GM21825 (cell line): ENCODE measurements at regions not wholly inside any gene's neighbourhood (a gene's known extent, or its start where the extent isn't known, plus 50 kb on each side); places are given as distances from the start of the nearest gene placed in this dataset.
A peak's percentile ranks its signal among the peaks of the same experiment; 100 is the strongest.

ENCODE experiments used
- ATAC-seq: cut with Tn5 transposase; IDR thresholded peaks from one replicate; pipeline ENCODE4 v1.9.1; 2021; ENCODE audit warnings: mild to moderate bottlenecking, moderate library complexity; ENCODE audit not compliant: unreplicated experiment

GRCh38 chr11:26134481-26135355 is 197.2 kb upstream of the ANO3 start:
- peak; percentile 61 for ATAC-seq

DNA sequence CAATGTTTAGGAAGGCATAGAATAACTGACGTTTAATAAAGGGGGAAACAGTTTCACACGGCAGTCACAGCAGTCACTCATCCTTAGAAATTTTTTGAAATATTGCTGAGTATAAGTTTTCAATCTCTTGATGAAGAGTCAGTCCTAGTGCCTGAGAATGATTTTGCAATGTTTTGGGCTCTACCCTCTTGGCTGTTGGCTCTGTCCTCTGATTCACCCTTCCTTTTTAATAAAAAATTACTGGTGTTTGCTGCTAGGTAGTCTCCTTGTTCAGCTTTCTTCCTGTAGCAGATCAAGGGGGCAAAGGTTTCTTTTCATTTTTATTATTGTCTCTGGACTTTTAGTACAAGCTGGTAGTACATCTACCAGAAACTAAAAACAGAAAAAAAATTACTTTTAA is 194.3 kb upstream of the ANO3 start:
- ATAC-seq: no peak

DNA sequence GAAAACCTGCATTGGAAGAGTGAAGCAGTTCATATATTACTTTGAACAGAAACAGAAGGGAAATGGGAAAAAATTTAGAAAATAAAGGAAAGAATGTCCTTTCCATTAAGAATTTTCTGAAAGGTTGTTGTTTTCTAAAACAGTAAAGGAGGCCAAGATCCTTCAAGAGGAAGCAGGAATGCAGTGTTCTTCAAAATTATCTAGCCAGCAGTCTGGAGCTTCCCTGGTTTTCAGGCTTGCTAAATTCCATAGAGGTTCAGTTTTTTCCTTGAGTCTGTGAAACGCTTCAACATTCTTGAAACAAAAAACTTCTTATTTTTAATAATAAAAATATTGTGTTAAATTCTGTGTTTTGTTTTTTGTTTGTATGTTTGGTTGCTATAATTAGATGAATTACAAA is 189.0 kb upstream of the ANO3 start:
- ATAC-seq: no peak

DNA sequence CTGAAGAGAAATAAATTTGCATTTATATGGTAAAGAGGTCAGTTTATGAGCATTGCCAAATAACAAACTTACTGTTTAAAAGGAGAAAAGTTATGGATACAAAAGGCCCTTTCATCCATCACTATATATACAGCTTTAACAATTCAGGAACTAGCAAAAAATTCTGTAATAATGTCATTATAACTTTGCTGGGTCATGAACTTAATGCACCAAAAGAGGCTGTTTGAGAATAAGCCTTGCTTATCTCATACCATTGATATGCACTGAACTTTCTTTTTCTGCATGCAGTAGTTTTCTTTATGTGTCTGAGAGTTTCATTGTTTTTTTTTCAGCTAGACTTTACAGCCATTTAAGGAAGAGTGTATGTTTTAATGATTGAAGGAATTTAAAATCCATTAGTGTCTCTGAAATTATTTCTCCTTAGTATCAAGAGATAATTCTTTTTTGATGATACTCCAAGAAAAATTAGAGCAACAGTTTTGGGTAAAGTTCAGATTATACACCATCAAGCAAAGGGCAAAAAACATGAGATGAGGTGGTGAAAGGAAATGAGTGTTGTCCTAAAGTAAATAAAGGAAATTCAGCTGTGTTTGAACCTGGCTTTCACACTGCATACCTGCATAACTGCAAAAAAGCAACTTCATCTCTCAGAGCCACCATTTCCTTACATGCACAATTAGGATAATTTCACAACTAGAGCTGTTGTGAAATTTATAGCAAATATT is 188.2 kb upstream of the ANO3 start:
- no peak for ATAC-seq

DNA sequence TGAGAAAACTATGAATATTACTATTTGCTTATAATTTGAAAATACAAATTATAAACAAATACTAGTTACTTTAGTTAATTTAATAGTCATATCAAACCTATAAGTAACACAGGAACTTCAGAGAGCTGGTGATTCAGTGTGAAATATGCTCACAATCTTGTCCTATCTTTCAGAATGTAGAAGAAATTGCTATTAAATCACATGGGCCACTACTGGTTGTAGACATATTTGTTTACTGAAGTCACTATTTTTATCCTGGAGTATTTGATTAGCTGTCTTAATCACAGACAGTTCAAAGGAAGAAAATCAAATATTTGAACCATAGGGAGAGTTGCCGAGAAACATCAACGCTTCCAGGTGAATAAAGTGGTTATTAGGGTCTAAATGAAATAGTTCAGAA is 187.6 kb upstream of the ANO3 start:
- no peak for ATAC-seq

- no peak for ATAC-seq
Measured at GRCh38 chr11:26144911-26145310, 187.0 kb upstream of the ANO3 start.

DNA sequence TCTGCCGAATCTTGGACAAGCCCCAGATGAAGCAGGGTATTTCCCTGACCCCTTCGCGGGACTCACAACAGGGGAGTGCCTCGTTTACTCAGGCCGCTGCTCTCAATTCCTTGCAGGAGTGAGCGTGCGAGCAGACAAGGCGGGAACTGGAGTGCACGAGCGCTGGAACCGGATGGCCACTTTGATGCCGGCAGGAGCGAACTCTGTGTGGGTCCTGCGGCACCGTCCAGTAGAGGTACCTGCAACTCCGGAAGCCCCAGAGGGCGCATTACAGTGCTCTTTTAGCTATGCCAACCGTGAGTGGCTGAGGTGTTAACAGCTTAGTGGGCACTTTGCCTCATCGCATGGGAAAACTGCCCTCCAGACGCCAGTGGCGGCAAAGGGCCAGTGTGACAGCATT is 182.3 kb upstream of the ANO3 start:
- ATAC-seq: no peak

- ATAC-seq: no peak
Measured at GRCh38 chr11:26150031-26150430, 181.9 kb upstream of the ANO3 start.

- ATAC-seq: no peak
Measured at GRCh38 chr11:26158251-26158650, 173.7 kb upstream of the ANO3 start.

DNA sequence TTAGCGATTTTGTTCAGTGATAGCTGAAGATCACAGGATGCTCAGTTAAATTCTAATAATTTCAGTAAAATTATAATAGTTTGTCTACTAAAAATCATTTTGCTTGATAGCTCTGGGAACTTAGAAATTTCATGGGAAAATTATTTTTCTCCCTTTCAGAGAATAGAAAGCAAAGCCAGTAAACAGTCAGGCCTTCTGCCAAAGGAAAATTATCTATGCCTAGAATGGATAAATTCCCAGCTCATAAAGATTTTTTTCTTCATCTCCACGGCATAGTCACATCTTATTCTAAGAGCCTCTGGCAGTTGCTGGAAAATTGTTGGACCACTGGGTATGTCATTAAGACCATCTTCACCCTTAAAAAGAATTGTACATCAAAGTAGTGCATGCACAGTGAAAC is 169.6 kb upstream of the ANO3 start:
- ATAC-seq: no peak

- no peak for ATAC-seq
Measured at GRCh38 chr11:26186389-26186788, 145.5 kb upstream of the ANO3 start.

DNA sequence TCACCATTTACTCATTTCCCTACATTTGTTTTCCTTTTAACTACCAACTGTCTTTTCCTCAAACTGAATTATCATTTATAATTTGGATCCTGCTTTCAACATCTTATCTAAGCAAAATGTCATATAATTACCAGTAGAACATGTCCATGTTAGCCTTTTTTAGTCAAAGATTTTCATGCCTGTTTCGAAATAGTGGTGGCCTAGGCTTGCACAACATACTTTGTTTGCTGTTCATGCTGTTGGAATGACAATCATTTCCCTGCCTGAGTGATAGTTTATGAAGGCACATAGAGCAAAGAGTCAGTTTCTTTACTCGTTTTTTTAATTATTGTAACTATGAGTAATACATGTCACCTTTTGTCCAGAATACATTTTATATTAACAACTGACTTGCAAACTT is 144.3 kb upstream of the ANO3 start:
- no peak for ATAC-seq

- ATAC-seq: no peak
Measured at GRCh38 chr11:26188554-26188953, 143.4 kb upstream of the ANO3 start.

DNA sequence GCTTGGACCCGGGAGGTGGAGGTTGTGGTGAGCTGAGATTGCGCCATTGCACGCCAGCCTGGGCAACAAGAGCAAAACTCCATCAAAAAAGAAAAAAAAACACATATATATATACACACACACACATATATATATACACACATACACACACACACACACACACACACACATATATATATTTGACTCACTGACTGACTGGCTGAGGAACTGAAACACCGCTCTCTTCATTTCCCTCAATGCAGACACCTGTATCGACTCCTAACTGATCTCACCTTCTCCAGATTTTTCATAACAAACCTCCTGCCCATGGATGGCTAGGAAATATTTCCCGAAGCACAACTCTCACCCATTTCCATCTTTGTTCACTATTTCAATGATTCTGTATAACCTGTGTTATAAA is 140.7 kb upstream of the ANO3 start:
- no peak for ATAC-seq

DNA sequence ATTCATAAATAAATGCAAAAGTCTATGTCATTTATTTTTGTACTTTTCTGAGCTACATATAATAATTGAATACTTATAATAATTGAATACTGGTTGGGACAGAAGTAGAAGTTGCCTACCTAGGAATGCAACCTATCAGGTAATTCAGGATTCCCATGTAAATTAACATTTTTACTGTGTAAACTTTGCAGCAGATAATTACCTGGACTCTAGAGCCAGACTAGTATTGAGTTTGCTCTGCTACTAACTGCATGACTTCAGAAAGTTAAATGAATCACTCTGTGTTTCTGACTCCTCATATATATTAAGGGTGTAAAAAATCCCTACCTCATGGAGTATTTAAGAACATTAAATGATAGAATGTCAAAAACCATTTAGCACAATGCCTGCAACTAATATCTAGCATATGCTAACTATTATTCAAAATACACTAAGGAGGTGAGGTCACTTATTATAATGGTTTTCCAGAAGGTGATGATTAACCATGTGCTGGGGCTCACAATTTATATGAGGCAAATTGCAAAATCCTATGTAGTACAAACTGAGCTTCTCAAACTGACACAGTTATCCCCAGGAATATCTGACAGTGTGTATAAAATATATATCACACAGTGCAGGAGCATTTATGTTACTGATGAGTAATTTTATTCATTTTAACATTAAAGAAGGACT is 138.1 kb upstream of the ANO3 start:
- ATAC-seq: no peak

GRCh38 chr11:26194881-26195280 is 137.0 kb upstream of the ANO3 start:
- ATAC-seq: no peak

DNA sequence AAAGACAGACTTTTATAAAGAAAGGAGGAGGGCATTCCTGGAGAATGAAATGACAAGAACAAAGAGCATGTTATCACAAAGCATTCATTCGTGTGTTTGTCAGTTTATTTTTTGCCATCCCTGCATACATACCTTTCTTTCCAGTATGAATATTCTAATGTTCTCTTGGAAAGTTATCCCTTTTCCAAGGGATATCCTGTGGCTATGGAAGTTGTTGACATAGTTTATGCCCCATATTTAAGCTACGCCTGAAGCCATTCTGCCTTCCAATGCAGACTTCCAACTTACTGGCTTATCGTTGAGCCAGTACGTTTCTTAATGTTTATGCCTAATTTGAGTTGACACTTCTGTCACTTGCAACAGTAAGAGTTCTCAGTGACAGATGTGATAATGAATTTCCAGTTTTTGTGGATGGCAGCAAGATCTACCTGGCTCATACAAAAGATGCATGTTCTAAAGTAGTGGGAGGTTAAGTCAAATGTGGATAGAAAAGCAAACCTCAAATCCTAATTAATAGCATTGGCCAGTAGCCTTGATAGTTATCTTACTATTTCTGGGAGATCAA is 133.3 kb upstream of the ANO3 start:
- ATAC-seq: no peak

- ATAC-seq: no peak
Measured at GRCh38 chr11:26199331-26200095, 132.4 kb upstream of the ANO3 start.

- ATAC-seq: no peak
Measured at GRCh38 chr11:26201411-26201810, 130.5 kb upstream of the ANO3 start.

DNA sequence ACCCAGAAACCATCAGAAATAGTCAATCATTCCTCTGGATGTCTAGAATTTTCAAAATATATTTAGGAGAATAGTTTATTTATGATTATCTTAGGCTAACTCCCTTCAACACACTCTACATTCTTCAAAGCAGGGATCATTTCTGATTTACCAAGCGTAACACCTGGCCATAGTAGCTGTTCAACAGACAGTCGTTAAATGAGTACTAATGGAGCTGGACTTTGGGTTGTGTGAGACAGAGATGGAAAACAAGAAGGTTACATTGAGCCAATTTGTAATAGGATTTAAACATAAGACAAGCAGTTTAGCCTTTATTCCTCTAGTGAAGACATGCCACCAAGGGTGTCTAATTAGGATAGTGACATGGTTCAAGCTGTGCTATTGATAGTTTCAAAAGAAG is 129.2 kb upstream of the ANO3 start:
- ATAC-seq: no peak

- no peak for ATAC-seq
Measured at GRCh38 chr11:26204101-26204500, 127.8 kb upstream of the ANO3 start.
